GM18508 (cell line): ENCODE measurements at regions not wholly inside any gene's neighbourhood (a gene's known extent, or its start where the extent isn't known, plus 50 kb on each side); places are given as distances from the start of the nearest gene placed in this dataset.

Experiments
- ATAC-seq: cut with Tn5 transposase; IDR thresholded peaks from one replicate; pipeline ENCODE4 v1.9.1; 2021; ENCODE audit warnings: moderate number of reproducible peaks; ENCODE audit not compliant: insufficient read depth, unreplicated experiment

DNA sequence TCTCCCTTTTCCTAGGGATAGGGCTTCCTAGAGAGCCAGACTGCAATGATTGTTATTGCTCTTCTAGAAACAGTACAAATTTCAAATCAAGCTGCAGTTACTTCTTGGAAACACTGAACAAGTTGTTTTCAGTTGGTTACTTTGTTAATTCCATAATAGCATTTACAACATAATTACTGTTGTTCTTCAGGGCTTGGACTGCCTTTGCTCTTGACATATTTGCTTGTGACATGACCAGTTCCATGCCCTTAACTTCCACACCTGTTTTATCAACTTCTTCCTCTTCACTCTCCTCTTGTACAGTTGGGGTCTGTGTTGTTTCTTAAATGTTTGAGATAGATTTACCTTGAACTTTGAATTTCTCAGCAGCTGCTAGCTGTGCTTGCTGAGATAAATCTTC lies 104.4 kb downstream of the SEC23IP start:
- ATAC-seq: no peak

- ATAC-seq: no peak
Measured at GRCh38 chr10:119997429-119997828, 104.9 kb downstream of the SEC23IP start.

DNA sequence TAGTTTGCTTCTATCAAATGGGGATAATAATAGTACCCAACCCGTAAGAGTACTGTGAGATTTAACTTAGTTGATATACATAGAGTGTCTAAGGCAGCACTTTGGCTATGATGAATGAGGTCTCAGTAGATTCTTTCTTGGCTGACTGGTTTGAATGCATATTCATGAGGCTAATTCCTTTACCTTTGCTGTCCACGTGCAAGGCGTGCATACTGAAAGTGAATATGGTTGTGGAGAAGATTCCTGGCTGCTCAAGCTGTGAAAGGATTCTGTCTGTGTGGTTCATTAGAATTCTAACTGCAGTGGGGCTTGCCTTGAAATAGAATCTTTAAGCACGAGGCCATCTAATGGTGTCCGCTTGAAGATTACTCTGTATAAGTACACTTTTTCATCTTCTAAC lies 110.3 kb downstream of the SEC23IP start:
- no peak for ATAC-seq

DNA sequence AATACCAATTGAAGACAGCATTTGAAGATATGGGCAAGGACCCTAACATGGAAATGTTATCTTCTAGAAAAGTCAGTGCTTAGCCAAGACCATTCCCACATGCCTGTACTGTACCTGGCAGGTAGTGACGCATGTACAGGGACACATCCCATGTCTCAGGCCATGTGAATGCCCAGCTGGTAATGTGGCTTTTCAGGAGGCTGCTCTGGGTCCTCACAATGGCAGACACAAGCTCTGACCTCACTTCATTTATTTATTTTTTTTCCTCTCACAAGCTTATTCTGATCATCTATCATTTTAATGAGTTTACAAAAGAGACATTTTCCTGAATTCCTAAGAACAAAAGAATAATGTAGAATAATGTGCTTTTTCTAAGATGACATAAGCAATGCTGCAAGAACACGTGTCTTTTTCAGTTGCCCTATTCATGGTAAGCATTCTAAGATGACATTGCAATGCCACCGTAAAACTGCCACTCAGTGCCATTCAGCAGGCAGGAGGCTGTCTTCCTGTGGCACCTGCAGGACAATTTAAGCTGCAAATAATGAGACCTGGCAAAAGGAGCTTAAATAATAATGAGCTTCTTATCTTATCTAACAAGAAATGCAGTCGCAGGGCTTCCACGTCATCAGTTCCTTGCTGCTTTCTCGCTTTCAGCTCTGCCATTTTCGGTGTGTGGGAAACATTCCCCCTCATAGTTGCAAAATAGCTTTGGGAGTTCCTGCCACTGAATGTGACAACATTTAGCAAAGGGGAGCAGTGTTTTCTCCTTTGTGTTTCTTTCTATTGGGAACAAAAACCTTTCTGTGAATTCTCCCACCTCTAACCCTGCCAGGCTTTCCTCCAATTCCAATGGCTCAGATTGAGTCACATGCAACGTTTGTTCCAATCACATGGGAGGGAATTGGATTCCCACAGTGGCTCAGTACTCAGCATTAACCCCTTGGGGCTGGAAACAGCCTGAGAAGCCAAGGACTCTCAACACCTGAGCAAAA lies 113.0 kb downstream of the SEC23IP start:
- no peak for ATAC-seq

DNA sequence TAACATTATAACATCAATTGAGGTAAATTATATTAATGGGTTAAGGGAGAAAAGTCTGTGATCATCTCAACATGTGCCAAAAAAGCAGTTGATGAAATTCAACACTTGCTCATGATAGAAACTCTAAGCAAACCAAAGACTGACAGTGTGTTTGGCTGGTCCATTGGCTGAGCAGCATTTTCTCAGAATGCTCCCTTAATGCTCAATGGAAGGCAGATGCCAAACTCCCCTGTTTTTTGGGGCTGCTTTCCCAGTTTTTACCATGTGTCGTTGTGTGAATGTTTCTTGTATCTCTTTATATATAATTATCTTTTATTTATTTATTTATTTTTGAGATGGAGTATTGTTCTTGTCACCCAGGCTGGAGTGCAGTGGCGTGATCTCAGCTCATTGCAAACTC lies 114.7 kb downstream of the SEC23IP start:
- no peak for ATAC-seq

GRCh38 chr10:120011359-120012130 lies 119.0 kb downstream of the SEC23IP start:
- ATAC-seq: no peak

DNA sequence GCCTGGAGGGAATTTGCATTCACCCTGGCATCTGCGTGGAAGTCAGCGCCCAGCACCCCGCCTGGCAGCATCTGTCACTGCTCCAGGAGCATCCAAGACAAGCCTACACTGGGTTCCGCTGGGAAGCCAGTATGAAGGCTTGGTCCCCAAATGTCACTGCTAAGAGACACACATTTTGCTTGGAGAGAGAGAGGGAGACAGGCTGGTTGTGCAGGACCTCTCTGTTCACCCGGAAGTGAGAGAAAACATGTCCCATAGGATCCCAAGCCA lies 119.5 kb downstream of the SEC23IP start:
- ATAC-seq: no peak

- no peak for ATAC-seq
Measured at GRCh38 chr10:120012566-120012965, 120.0 kb downstream of the SEC23IP start.

DNA sequence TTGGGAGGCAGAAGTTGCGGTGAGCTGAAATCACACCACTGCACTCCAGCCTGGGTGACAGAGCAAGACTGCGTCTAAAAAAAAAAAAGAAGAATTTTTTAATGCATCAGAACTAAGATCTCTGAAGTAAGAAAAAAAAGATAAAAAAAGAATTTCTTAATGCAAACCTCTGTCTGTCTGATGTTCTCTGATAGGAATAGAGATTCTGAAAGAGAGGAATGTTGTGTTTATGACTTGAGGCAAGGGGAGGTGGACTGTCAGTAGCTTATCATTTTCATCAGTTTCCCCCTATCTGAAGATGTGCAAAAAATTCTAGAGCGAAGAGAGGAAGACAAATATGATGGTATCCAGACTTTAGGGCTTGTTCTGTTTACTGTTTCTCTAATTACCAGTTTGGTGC lies 121.5 kb downstream of the SEC23IP start:
- ATAC-seq: no peak

- ATAC-seq: no peak
Measured at GRCh38 chr10:120015064-120015463, 122.5 kb downstream of the SEC23IP start.

GRCh38 chr10:120016906-120017305 lies 124.4 kb downstream of the SEC23IP start:
- ATAC-seq: no peak

DNA sequence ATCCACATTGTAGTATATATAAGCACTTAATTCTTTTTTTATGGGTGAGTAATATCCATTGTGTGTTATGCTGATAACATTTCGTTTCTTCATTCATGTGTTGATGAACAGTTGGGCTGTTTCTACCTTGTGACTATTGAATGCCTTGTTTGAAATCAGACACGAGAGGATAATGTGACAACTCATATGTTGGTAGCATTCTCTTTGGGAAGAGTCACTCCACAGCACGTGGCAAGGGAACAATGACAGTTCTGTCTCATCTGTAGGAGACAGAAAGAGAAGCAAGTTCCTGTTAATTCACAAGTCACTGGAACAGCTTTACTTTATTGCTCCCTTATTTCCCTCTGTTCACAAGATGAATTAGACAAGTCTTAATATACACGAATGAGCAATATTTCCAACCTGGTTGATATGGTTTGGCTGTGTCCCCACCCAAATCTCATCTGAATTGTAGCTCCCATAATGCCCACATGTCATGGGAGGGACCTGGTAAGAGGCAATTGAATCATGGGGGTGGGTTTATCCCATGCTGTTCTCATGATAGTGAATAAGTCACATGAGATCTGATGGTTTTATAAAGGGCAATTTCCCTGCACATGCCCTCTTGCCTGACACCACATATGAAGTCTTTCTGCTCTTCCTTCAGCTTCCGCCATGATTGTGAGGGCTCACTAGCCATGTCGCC lies 125.3 kb downstream of the SEC23IP start:
- ATAC-seq: no peak

DNA sequence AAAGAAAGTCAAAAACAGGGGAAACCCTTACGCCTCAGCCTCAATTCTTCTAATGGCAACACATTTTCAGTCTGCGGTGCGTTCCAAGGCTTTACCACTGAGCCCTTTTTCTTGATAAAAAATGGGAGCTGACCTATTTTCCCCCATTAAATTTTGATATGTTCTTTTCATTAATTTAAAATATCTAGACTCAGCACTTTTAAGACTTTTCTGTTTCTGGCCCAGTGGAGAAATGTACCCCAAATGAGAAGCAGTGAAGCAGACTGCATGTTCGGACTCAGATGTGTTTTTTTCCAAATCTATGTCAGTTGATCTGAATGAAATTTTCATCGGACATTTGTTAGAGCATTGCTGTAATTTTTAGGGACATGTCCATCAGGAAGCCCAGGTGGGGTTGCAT lies 126.2 kb downstream of the SEC23IP start:
- ATAC-seq: no peak

GRCh38 chr10:120019568-120019967 lies 127.0 kb downstream of the SEC23IP start:
- ATAC-seq: no peak

DNA sequence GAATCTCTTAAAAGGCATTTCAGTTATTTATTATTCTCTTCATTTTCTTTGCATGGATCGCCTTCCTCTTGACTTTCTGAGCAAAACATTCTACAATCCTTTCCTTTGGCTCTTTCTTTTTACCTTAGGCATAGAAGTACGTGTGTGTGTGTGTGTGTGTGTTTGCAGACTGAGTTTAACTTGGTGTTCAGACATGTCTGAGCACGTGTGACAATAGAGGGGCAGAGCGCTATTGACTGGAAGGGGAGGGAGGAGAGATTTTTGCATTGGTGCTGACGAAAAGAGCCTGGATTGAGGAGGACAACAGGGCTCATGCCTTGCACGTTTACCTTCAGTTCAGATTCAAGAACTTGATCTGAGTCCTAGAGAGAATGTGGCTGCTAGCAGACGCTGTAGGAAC lies 129.8 kb downstream of the SEC23IP start:
- no peak for ATAC-seq

DNA sequence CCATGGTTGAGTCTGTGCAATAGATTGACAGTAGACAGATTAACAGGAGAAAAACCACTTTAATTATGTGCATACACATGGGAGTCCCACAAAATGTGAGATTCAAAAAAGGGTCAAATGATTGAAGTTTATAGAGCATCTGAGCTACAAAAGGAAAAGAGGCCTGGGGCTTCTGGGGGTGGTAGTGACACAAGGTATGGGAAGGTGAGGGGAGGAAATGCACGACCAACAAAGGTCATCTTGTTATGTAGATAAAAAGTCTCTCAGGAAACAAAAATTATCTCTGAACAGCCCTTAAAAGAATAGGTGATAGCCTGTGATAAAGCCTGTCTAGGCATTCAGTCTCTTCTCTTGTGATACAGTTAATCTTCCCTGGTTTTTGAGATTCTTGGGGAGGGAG lies 141.7 kb downstream of the SEC23IP start:
- no peak for ATAC-seq

GRCh38 chr10:120039046-120039445 lies 146.5 kb downstream of the SEC23IP start:
- no peak for ATAC-seq

GRCh38 chr10:120039826-120040225 lies 147.3 kb downstream of the SEC23IP start:
- no peak for ATAC-seq

GRCh38 chr10:120041807-120042559 lies 149.5 kb downstream of the SEC23IP start:
- ATAC-seq: no peak

- ATAC-seq: no peak
Measured at GRCh38 chr10:120042705-120043104, 150.2 kb downstream of the SEC23IP start.
